Spleen (tissue), 11 donors: ENCODE measurements at regions not wholly inside any gene's neighbourhood (a gene's known extent, or its start where the extent isn't known, plus 50 kb on each side); places are given as distances from the start of the nearest gene placed in this dataset.

Experiments used
- DNase-seq: peaks from one replicate; pipeline ENCODE4 v3.0.0-alpha.2; 2020
- H3K27ac ChIP-seq, 8 donors: fragments of 200-600 bp; sonication (generic) in 7 of 8; 1 replicate in 4 of 8; 2 replicates in 4 of 8; pipeline versions ENCODE4 v1.5.0 to v1.8.0; 2016 to 2021; ENCODE audit warnings: inconsistent platforms in 4 of 8, mild to moderate bottlenecking in 4 of 8, moderate library complexity in 1 of 8
- H3K27me3 ChIP-seq, 7 donors: fragments of 200-600 bp; sonication (generic) in 6 of 7; replicated peaks in 1 of 7; 1 replicate in 4 of 7; 2 replicates in 3 of 7; pipeline versions ENCODE4 v1.5.0 to v1.8.0; 2016 to 2021; ENCODE audit warnings: inconsistent platforms in 3 of 7, mild to moderate bottlenecking in 1 of 7
- H3K36me3 ChIP-seq, 6 donors: fragments of 200-600 bp; sonication (generic) in 5 of 6; 1 replicate in 4 of 6; 2 replicates in 2 of 6; pipeline versions ENCODE4 v1.5.0 to v1.8.0; 2016 to 2021; ENCODE audit warnings: inconsistent platforms in 2 of 6
- H3K4me1 ChIP-seq, 6 donors: fragments of 200-600 bp; sonication (generic) in 5 of 6; 1 replicate in 3 of 6; 2 replicates in 3 of 6; pipeline versions ENCODE4 v1.5.0 to v1.8.0; 2016 to 2021; ENCODE audit warnings: inconsistent platforms in 3 of 6
- H3K4me3 ChIP-seq, 8 donors: fragments of 200-600 bp; sonication (generic) in 7 of 8; 1 replicate in 4 of 8; 2 replicates in 4 of 8; pipeline versions ENCODE4 v1.5.0 to v1.8.0; 2016 to 2021; ENCODE audit warnings: inconsistent platforms in 4 of 8, mild to moderate bottlenecking in 4 of 8, moderate library complexity in 2 of 8
- H3K9me3 ChIP-seq, 8 donors: fragments of 200-600 bp; sonication (generic) in 7 of 8; 1 replicate in 4 of 8; 2 replicates in 4 of 8; pipeline versions ENCODE4 v1.5.0 to v1.8.0; 2016 to 2021; ENCODE audit warnings: inconsistent platforms in 4 of 8
- CTCF ChIP-seq, 11 experiments: fragments of 200-600 bp in 7 of 11; fragments of 450-650 bp in 4 of 11; sonication (generic) in 4 of 11; IDR thresholded peaks in 8 of 11; conservative IDR thresholded peaks in 3 of 11; 1 replicate in 7 of 11; 2 replicates in 4 of 11; pipeline versions ENCODE4 v1.4.0 to v1.8.0; 2016 to 2021; ENCODE audit warnings: antibody characterized with exemption in 11 of 11, inconsistent platforms in 4 of 11, mild to moderate bottlenecking in 1 of 11
- POLR2A ChIP-seq, 3 donors: fragments of 450-650 bp; IDR thresholded peaks; one replicate each; pipeline ENCODE4 v1.5.1; 2017; ENCODE audit warnings: antibody characterized with exemption in 3 of 3, mild to moderate bottlenecking in 1 of 3
- POLR2AphosphoS5 ChIP-seq, 3 donors: sonication (generic); formaldehyde crosslinking; IDR thresholded peaks; one replicate each; pipeline ENCODE4 v1.5.1; 2017; ENCODE audit warnings: antibody characterized with exemption in 3 of 3
- WGBS, 5 donors: extraction: QIAGEN DNeasy Blood & Tissue Kit in 3 of 5; methylation state at CpG; one replicate each; pipeline versions ENCODE4 v1.1.5 to v1.1.7; 2013 to 2018; 5-methylcytosine and 5-hydroxymethylcytosine counted together
- intact Hi-C: fragments of 100-400 bp; cut with DNase I; formaldehyde crosslinking; loops from one replicate; pipeline ENCODE4 v1.15.0; 2023; ENCODE audit warnings: low total_unique reads
- small RNA-seq, 4 donors: library from RNA; depleted of rRNA; stranded (forward); fragments of <200 nt; gene quantifications; one replicate each; pipeline ENCODE3, GENCODE V24; 2016
- donor health status: healthy with polysubstance abuse.
- donor health status: DM: no; HTN: no; CAD: no; lungs with moderate emphysema.
- donor health status: DM: no; HTN: no; CAD: no.
- donor health status: Bipolar disorder and iron deficiency.
- donor health status: healthy.
- donor health status: DM: no; HTN: no; CAD: no.
- donor health status: DM: yes; HTN: yes; CAD: no.

- H3K27ac ChIP-seq = peak overlapping the region in 2 of 8 donors; percentile 83 to 87
- peaks cover 0 to 5% (median 0%) of the 10 kb centered on the region in 7 donors for H3K27me3 ChIP-seq
- H3K9me3 ChIP-seq = no peaks in the 10 kb centered on the region
- no peak overlapping the region for H3K4me3 ChIP-seq
- intact Hi-C loops = no loop called here
- no peaks in the 10 kb centered on the region for H3K36me3 ChIP-seq
- 49 to 67% (median 55%) methylated on average over 1 of the region's 1 CpG for WGBS, 5 donors
- peaks cover 0 to 15% (median 3%) of the 10 kb centered on the region in 6 donors for H3K4me1 ChIP-seq
- DNase-seq = no peak
- TF ChIP-seq CTCF (IDR thresholded peaks at IDR 0.05 in 8 of 11, conservative IDR thresholded peaks at IDR 0.05 in 3 of 11) = peak in 5 of 11 experiments; percentile 13 to 43 (median 30)
- TF ChIP-seq POLR2AphosphoS5 (IDR thresholded peaks at IDR 0.05) = no peak
- no peak for TF ChIP-seq POLR2A (IDR thresholded peaks at IDR 0.05)
Observed at GRCh38 chr7:88357294-88357693, 50.6 kb upstream of the STEAP4 start.

Small RNA genes in the stretch of these regions (small RNA-seq; reads per million reads assigned to genes)
- gene EIF4A1P13 (0 reads per million in 4 donors), gene RF00272 (0 reads per million in 4 donors)
